NB4 (cell line): ENCODE measurements at regions not wholly inside any gene's neighbourhood (a gene's known extent, or its start where the extent isn't known, plus 50 kb on each side); places are given as distances from the start of the nearest gene placed in this dataset.

Source experiments
- DNase-seq: peaks from one replicate; pipeline ENCODE4 v3.0.0; 2010; ENCODE audit warnings: low read depth
- H3K4me3 ChIP-seq: one replicate; pipeline ENCODE4 v1.5.1; 2011; ENCODE audit warnings: mild to moderate bottlenecking, low read depth, low read length, moderate library complexity
- CTCF ChIP-seq: IDR thresholded peaks from one replicate; pipeline ENCODE4 v1.5.1; 2012; ENCODE audit warnings: low read depth, low read length
- MAX ChIP-seq: IDR thresholded peaks from 2 replicates; pipeline ENCODE4 v1.6.1; 2011; ENCODE audit warnings: low read depth, low read length
- MYC ChIP-seq: IDR thresholded peaks from 2 replicates; pipeline ENCODE4 v1.6.1; 2011; ENCODE audit warnings: low read depth, low read length
- POLR2A ChIP-seq: IDR thresholded peaks from 2 replicates; pipeline ENCODE4 v1.6.1; 2011; ENCODE audit warnings: mild to moderate bottlenecking; ENCODE audit not compliant: insufficient read length; ENCODE audit errors: extremely low read depth

- DNase-seq: no peak
- TF ChIP-seq MAX: no peak
- TF ChIP-seq CTCF: no peak
- no peak for TF ChIP-seq POLR2A
- no peak for TF ChIP-seq MYC
Measured at GRCh38 chr4:96703265-96703664, 863.4 kb downstream of the PDHA2 start.

GRCh38 chr4:96708766-96709165, 868.9 kb downstream of the PDHA2 start:
- no peak for TF ChIP-seq CTCF
- TF ChIP-seq MAX: no peak
- TF ChIP-seq MYC: no peak
- no peak for TF ChIP-seq POLR2A
- DNase-seq: no peak
- H3K4me3 ChIP-seq: no peak overlapping the region

More at GRCh38 chr4:96703265-96703664, 863.4 kb downstream of the PDHA2 start:
- no peak overlapping the region for H3K4me3 ChIP-seq

- DNase-seq: no peak
- H3K4me3 ChIP-seq: no peak overlapping the region
- TF ChIP-seq CTCF: no peak
- no peak for TF ChIP-seq MYC
- no peak for TF ChIP-seq POLR2A
- no peak for TF ChIP-seq MAX
Measured at GRCh38 chr4:96713271-96713850, 873.5 kb downstream of the PDHA2 start.

GRCh38 chr4:96729641-96730040, 889.7 kb downstream of the PDHA2 start:
- H3K4me3 ChIP-seq: no peak overlapping the region
- TF ChIP-seq MYC (no peak), POLR2A (no peak), MAX (no peak), CTCF (no peak)
- DNase-seq: no peak

GRCh38 chr4:96730432-96730831, 890.5 kb downstream of the PDHA2 start:
- no peak for TF ChIP-seq MYC
- TF ChIP-seq POLR2A: no peak
- no peak for TF ChIP-seq MAX
- TF ChIP-seq CTCF: no peak
- DNase-seq: no peak
- H3K4me3 ChIP-seq: no peak overlapping the region

GRCh38 chr4:96736352-96736889, 896.5 kb downstream of the PDHA2 start:
- no peak for TF ChIP-seq MYC
- no peak for TF ChIP-seq CTCF
- no peak for TF ChIP-seq POLR2A
- TF ChIP-seq MAX: no peak
- DNase-seq: no peak
- H3K4me3 ChIP-seq: no peak overlapping the region
